Activated CD8-positive, alpha-beta memory T cell treated with anti-CD3 and anti-CD28 coated beads, Interleukin-2, amount 50 U/mL, for 4 hours (primary cell): ENCODE measurements at regions not wholly inside any gene's neighbourhood (a gene's known extent, or its start where the extent isn't known, plus 50 kb on each side); places are given as distances from the start of the nearest gene placed in this dataset.

Source experiments
- DNase-seq: peaks from one replicate; pipeline ENCODE4 v3.0.0-alpha.2; 2020

- no peak for DNase-seq
Observed at GRCh38 chr4:77375866-77376607, 219.0 kb downstream of the CCNG2 start.

DNA sequence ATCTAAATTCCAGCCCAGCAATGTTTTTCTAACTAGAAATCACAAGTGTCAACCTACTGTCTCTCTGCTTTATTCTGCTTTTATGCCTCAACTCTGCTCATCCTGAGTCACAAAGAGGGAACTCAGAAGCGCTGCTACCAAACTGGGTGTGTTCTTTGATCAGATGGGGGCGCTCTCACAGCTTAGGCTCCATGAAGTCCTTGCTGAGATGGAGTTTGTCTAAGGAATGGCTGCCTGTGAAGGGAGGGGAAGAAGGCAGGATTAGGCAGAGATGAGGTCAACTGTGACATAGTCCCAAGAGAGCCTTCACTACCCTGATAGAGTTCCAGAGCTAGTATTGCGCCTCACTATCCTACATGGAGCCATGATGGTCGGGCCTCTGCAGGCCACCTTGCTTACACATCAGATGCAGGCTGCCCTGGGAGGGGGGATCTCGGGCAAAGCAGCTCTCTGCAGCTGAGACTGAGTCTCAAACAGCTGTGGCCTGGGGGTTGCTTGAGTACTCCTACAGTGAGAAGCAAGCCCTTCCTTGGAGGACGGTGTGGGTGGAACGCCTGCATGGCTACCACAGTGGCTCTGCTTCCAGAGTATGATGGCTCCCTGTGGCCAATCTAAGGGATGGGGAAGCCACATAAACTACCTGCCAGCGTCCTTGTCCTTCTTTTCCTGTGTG is 219.9 kb downstream of the CCNG2 start:
- DNase-seq = no peak

GRCh38 chr4:77384094-77384493 is 221.5 kb upstream of the CXCL13 start:
- no peak for DNase-seq

GRCh38 chr4:77385124-77385969 is 220.3 kb upstream of the CXCL13 start:
- peak; percentile 36 for DNase-seq

DNA sequence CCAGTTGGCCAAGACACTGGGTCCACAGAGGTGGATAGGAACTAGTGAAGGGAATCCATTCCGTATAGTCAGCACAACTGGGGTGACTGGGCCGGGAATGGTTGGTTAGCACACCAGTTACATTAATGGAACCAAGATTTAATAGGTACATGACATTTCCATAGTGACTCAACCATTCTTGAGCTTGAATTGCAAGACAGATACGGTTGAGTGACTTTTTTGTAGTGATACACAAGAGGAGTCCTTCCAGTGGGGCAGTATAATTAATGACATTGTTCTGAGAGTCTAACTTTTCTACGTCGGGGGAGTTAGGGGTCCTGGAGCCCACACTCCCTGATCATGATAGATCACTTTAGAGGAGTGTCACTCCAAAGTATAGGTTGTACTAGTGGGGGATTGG is 211.6 kb upstream of the CXCL13 start:
- no peak for DNase-seq

GRCh38 chr4:77395481-77395880 is 210.1 kb upstream of the CXCL13 start:
- no peak for DNase-seq

DNA sequence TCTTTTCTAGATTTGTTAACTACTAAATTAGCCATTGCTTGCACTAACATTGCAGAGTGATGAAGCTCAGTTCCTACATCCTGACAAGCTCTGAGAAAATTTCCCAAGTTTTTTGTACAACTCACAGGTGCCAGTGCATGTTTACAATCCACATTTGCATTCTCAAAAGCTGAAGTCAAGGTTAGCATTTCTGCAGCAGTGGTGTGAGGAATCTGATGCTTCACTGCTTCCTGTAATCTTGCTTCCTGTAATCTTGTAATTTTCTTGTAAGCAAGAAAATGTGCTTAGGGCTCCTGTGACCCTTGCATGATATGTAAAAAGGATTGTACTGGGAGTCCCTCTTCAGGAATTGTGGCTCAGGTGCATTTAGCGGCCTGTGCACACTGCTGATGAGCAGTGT is 207.4 kb upstream of the CXCL13 start:
- no peak for DNase-seq

GRCh38 chr4:77399831-77400230 is 205.8 kb upstream of the CXCL13 start:
- DNase-seq = no peak

- DNase-seq = no peak
Observed at GRCh38 chr4:77413766-77414165, 191.9 kb upstream of the CXCL13 start.

- DNase-seq = no peak
Observed at GRCh38 chr4:77415689-77416088, 189.9 kb upstream of the CXCL13 start.

DNA sequence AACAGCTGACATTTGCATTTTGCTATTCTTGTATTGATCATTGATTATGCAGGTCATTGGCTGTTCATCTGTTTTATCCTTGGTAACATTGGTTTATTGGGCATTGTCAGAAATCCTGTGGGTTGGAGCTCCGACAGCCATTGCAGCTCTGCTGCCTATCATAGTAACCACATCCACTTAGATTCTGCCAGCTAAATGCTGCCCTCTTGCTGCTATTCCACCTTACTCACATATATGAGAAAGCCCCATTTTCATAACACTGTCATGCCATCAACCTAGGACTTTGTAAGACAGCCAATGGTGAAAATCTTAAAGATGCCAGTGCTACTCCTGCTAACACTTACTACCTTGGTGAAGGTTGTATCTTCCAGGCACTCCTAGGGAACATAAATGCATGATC is 187.3 kb upstream of the CXCL13 start:
- DNase-seq = no peak

GRCh38 chr4:77430847-77431246 is 174.8 kb upstream of the CXCL13 start:
- no peak for DNase-seq

DNA sequence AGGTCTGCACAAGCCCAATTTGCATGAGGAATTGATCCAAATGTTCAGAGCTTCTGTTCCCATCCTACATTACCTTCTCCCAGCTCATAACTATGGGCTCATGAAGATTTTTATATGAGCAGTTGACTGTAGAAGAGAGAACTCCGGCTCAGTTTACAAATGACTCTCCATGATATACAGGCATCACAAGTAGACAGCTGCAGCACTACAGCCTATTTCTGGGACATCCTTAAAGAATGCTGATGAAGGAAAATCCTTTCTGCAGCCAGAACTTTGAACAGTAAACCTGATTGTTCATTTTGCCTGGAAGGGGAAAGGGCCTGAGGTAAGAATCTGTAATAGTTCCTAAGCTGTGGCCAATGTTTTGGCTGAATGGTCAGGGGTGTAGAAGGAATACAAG is 174.1 kb upstream of the CXCL13 start:
- no peak for DNase-seq

GRCh38 chr4:77432717-77433417 is 172.8 kb upstream of the CXCL13 start:
- DNase-seq = no peak

- DNase-seq = no peak
Observed at GRCh38 chr4:77433418-77433733, 172.2 kb upstream of the CXCL13 start.

- DNase-seq = no peak
Observed at GRCh38 chr4:77434299-77435092, 171.1 kb upstream of the CXCL13 start.

GRCh38 chr4:77437079-77437478 is 168.5 kb upstream of the CXCL13 start:
- no peak for DNase-seq

GRCh38 chr4:77438549-77438948 is 167.1 kb upstream of the CXCL13 start:
- DNase-seq = no peak

GRCh38 chr4:77443941-77444340 is 161.7 kb upstream of the CXCL13 start:
- no peak for DNase-seq

DNA sequence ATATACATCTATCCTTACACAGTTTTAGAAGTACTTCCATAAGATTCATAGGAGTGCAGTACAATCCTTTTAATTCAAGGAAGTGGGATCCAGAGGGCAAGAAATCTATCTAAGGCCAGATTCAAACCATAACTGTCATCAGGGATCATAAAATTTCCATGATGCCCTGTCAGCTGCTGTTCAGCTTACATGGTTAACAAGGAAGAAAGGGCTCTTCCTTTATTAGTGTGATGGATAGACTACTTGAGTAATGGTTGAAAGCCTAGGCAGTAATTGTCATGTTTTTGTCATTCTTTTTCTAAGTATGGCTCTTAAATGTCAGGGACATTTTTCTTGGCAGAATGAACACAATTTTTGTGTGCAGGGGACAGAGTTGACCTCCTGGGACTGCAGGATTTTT is 159.8 kb upstream of the CXCL13 start:
- no peak for DNase-seq

- DNase-seq = no peak
Observed at GRCh38 chr4:77446601-77447000, 159.0 kb upstream of the CXCL13 start.

- DNase-seq = no peak
Observed at GRCh38 chr4:77449171-77449570, 156.4 kb upstream of the CXCL13 start.

- DNase-seq = no peak
Observed at GRCh38 chr4:77450006-77450405, 155.6 kb upstream of the CXCL13 start.
